ENCODE measurements at regions not wholly inside any gene's neighbourhood (a gene's known extent, or its start where the extent isn't known, plus 50 kb on each side); places are given as distances from the start of the nearest gene placed in this dataset.

DNA sequence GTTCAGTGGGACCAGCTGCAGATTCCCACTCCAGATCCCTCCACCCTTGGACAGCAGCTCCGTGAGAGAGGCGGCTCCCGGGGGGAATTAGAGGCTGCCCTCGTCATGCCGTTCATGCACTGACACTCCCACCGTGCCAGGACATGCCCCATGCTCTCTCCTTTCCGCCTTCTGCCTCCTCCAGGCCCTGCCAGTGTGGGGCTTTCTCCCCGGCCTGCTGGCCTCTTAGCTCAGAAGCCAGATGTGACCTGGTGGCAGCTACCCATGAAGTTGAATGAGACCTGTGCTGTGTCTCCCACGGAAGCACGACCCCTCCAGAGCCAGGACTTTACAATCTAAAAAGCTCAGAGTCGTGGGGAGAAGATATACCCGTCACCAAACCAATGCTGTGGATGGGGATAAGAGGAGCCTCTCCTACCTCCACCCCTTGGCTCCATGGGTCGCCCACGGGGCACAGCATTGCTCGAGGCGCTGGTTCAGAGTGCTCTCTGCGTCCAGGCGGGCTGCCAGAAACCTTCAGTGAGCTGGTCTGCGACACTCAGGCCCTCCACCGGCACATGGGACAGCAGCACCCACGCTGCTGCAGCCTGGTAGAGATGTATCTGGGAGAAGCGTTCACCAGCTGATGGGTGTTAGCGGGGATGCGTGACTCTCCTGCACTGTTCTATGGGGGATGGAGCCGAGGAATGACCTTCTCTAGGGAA lies 111.0 kb upstream of the GPC1 start:
- TF ChIP-seq Cebpa-rat (IDR thresholded peaks at IDR 0.05): no peak
- Histone ChIP-seq H3K9ac (no peak overlapping the region), H3K27ac (no peak overlapping the region), H3K9me3 (replicated peaks in 1 of 11) (no peaks in the 10 kb centered on the region), H3K4me3 (no peak overlapping the region), H4K20me1 (no peaks in the 10 kb centered on the region; a peak in 1 of 22 replicates), H3K4me2 (no peak overlapping the region), H3K4me1 (peaks cover 0 to 16% (median 4%) of the 10 kb centered on the region in 10 experiments; a peak in 10 of 20 replicates), H3K36me3 (no peaks in the 10 kb centered on the region), H3K27me3 (no peaks in the 10 kb centered on the region)

- Histone ChIP-seq H3K27me3 (no peaks in the 10 kb centered on the region), H3K27ac (no peak overlapping the region)
- TF ChIP-seq Cebpa-rat (IDR thresholded peaks at IDR 0.05): no peak
Observed at GRCh38 chr2:240325016-240326007, 110.2 kb upstream of the GPC1 start.

GRCh38 chr2:240326246-240326645 lies 109.2 kb upstream of the GPC1 start:
- no peak for TF ChIP-seq Cebpa-rat (IDR thresholded peaks at IDR 0.05)
- Histone ChIP-seq H3K27me3 (no peaks in the 10 kb centered on the region), H3K4me3 (no peak overlapping the region), H3K9ac (no peak overlapping the region), H3K4me2 (no peak overlapping the region), H3K4me1 (peaks cover 0 to 4% (median 0%) of the 10 kb centered on the region in 10 experiments; a peak in 1 of 20 replicates), H3K36me3 (no peaks in the 10 kb centered on the region), H3K27ac (no peak overlapping the region), H4K20me1 (no peaks in the 10 kb centered on the region), H3K9me3 (replicated peaks in 1 of 11) (peaks cover 2 to 13% (median 9%) of the 10 kb centered on the region in 11 experiments; a peak in 21 of 22 replicates)

More at GRCh38 chr2:240325016-240326007, 110.2 kb upstream of the GPC1 start:
- no peak overlapping the region for H3K9ac ChIP-seq
- H3K9me3 ChIP-seq (replicated peaks in 1 of 11): peaks cover 0 to 5% (median under 1%) of the 10 kb centered on the region in 11 experiments; a peak in 8 of 22 replicates
- no peak overlapping the region for H3K4me2 ChIP-seq
- H3K4me3 ChIP-seq: no peak overlapping the region
- H3K36me3 ChIP-seq: no peaks in the 10 kb centered on the region
- H4K20me1 ChIP-seq: no peaks in the 10 kb centered on the region; a peak in 1 of 22 replicates
- peaks cover 0 to 10% (median 2%) of the 10 kb centered on the region in 10 experiments; a peak in 9 of 20 replicates for H3K4me1 ChIP-seq

DNA sequence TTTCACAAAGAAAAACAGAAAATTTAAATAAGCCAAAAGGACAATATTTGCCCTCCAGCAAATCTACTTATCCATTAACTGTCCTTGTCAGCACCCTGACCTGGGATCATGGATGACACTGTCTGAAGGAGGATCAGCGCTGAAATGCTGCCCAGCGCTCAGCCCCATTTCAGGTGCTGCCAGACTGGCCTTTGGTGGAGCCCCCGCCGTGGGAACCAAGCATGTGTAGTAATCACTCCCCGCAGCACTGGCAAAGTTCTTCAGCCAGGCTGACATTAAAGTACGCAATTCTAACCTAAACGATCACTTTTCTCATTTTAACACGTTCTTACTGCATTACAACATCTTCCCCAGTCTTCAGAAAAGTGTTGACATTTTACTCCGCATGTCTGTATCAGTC lies 108.6 kb upstream of the GPC1 start:
- Histone ChIP-seq H3K9me3 (replicated peaks in 1 of 11) (peaks cover 8 to 19% (median 15%) of the 10 kb centered on the region in 11 experiments; a peak in 21 of 22 replicates), H4K20me1 (no peaks in the 10 kb centered on the region), H3K9ac (no peak overlapping the region), H3K4me2 (no peak overlapping the region), H3K4me3 (no peak overlapping the region), H3K36me3 (no peaks in the 10 kb centered on the region), H3K4me1 (peaks cover 0 to 4% (median 0%) of the 10 kb centered on the region in 10 experiments; a peak in 1 of 20 replicates), H3K27ac (no peak overlapping the region), H3K27me3 (no peaks in the 10 kb centered on the region)
- TF ChIP-seq Cebpa-rat (IDR thresholded peaks at IDR 0.05): no peak

GRCh38 chr2:240327566-240327965 lies 107.9 kb upstream of the GPC1 start:
- H3K4me2 ChIP-seq: no peak overlapping the region
- H3K4me1 ChIP-seq: peaks cover 0 to 2% (median 0%) of the 10 kb centered on the region in 10 experiments; a peak in 1 of 20 replicates
- no peaks in the 10 kb centered on the region for H4K20me1 ChIP-seq
- H3K4me3 ChIP-seq: no peak overlapping the region
- H3K36me3 ChIP-seq: no peaks in the 10 kb centered on the region
- TF ChIP-seq Cebpa-rat (IDR thresholded peaks at IDR 0.05): no peak
- no peak overlapping the region for H3K9ac ChIP-seq
- H3K27me3 ChIP-seq: no peaks in the 10 kb centered on the region
- peaks cover 11 to 22% (median 20%) of the 10 kb centered on the region in 11 experiments; a peak in 21 of 22 replicates for H3K9me3 ChIP-seq (replicated peaks in 1 of 11)
- no peak overlapping the region for H3K27ac ChIP-seq

GRCh38 chr2:240328526-240328925 lies 106.9 kb upstream of the GPC1 start:
- Histone ChIP-seq H3K9me3 (replicated peaks in 1 of 11) (peaks cover 11 to 25% (median 20%) of the 10 kb centered on the region in 11 experiments; a peak in 21 of 22 replicates), H3K4me2 (no peak overlapping the region), H3K4me3 (no peak overlapping the region), H4K20me1 (no peaks in the 10 kb centered on the region), H3K27ac (no peak overlapping the region), H3K4me1 (no peaks in the 10 kb centered on the region), H3K27me3 (no peaks in the 10 kb centered on the region), H3K36me3 (no peaks in the 10 kb centered on the region), H3K9ac (no peak overlapping the region)
- TF ChIP-seq Cebpa-rat (IDR thresholded peaks at IDR 0.05): no peak

- Histone ChIP-seq H3K9ac (no peak overlapping the region), H4K20me1 (no peaks in the 10 kb centered on the region), H3K4me1 (no peaks in the 10 kb centered on the region), H3K36me3 (no peaks in the 10 kb centered on the region), H3K27me3 (no peaks in the 10 kb centered on the region), H3K9me3 (replicated peaks in 1 of 11) (peaks cover 11 to 25% (median 20%) of the 10 kb centered on the region in 11 experiments; a peak in 21 of 22 replicates), H3K4me3 (no peak overlapping the region), H3K4me2 (no peak overlapping the region), H3K27ac (no peak overlapping the region)
- TF ChIP-seq Cebpa-rat (IDR thresholded peaks at IDR 0.05): no peak
Observed at GRCh38 chr2:240329116-240329665, 106.3 kb upstream of the GPC1 start.

- no peak overlapping the region for H3K4me3 ChIP-seq
- no peaks in the 10 kb centered on the region for H3K36me3 ChIP-seq
- TF ChIP-seq Cebpa-rat (IDR thresholded peaks at IDR 0.05): no peak
- H3K9ac ChIP-seq: no peak overlapping the region
- no peaks in the 10 kb centered on the region for H3K27me3 ChIP-seq
- no peak overlapping the region for H3K27ac ChIP-seq
- H4K20me1 ChIP-seq: no peaks in the 10 kb centered on the region
- peaks cover 11 to 25% (median 20%) of the 10 kb centered on the region in 11 experiments; a peak in 21 of 22 replicates for H3K9me3 ChIP-seq (replicated peaks in 1 of 11)
- H3K4me2 ChIP-seq: no peak overlapping the region
- H3K4me1 ChIP-seq: no peaks in the 10 kb centered on the region
Observed at GRCh38 chr2:240329778-240330177, 105.7 kb upstream of the GPC1 start.

DNA sequence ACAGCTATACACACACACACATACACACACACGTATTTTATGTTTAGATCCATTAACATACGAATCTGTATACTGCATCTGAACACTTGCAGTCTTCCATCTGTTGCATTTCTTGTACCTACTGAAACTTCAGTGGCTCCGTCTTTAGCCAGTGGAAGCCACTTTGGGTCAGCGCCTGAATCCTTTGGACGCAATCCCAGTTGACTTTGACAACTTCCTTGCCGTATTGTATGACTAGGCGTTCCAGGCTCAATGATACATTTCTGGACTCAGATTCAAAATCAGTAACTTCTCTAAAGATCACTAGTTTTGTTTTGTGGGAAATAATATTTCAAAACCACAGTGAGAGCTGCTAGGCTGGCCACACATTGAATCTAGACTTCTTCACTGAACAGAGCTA lies 101.5 kb upstream of the GPC1 start:
- no peak overlapping the region for H3K9ac ChIP-seq
- no peak for TF ChIP-seq Cebpa-rat (IDR thresholded peaks at IDR 0.05)
- no peaks in the 10 kb centered on the region for H3K4me1 ChIP-seq
- H3K27me3 ChIP-seq: no peaks in the 10 kb centered on the region
- no peak overlapping the region for H3K27ac ChIP-seq
- H3K4me3 ChIP-seq: no peak overlapping the region
- no peaks in the 10 kb centered on the region for H4K20me1 ChIP-seq
- H3K36me3 ChIP-seq: no peaks in the 10 kb centered on the region
- peaks cover 11 to 25% (median 20%) of the 10 kb centered on the region in 11 experiments; a peak in 21 of 22 replicates for H3K9me3 ChIP-seq (replicated peaks in 1 of 11)
- no peak overlapping the region for H3K4me2 ChIP-seq

All from BLaER1 treated with 17β-estradiol and CSF1 and Interleukin-3, amounts not matched to agents 10 nM and 100 nM (cell line).